Parathyroid adenoma (tissue), 2 donors: ENCODE measurements at regions not wholly inside any gene's neighbourhood (a gene's known extent, or its start where the extent isn't known, plus 50 kb on each side); places are given as distances from the start of the nearest gene placed in this dataset.

Experiments used
- H2AFZ ChIP-seq: fragments of 300-600 bp; sonication (generic); one replicate; pipeline ENCODE4 v1.7.0; 2017; ENCODE audit warnings: antibody characterized with exemption, mild to moderate bottlenecking
- H3K27ac ChIP-seq: fragments of 300-600 bp; sonication (generic); one replicate; pipeline ENCODE4 v1.7.0; 2017
- H3K27me3 ChIP-seq: fragments of 300-600 bp; sonication (generic); one replicate; pipeline ENCODE4 v1.7.0; 2017; ENCODE audit warnings: low read length; ENCODE audit not compliant: control insufficient read depth, insufficient read depth
- H3K36me3 ChIP-seq: fragments of 300-600 bp; sonication (generic); one replicate; pipeline ENCODE4 v1.7.0; 2017; ENCODE audit warnings: low read length; ENCODE audit not compliant: control insufficient read depth, insufficient read depth
- H3K4me1 ChIP-seq: fragments of 300-600 bp; sonication (generic); one replicate; pipeline ENCODE4 v1.7.0; 2017; ENCODE audit warnings: control low read depth
- H3K4me2 ChIP-seq: fragments of 300-600 bp; sonication (generic); one replicate; pipeline ENCODE4 v1.7.0; 2017; ENCODE audit warnings: low read length
- H3K4me3 ChIP-seq: fragments of 300-600 bp; sonication (generic); one replicate; pipeline ENCODE4 v1.7.0; 2017; ENCODE audit warnings: low read depth, low read length
- H3K79me2 ChIP-seq: fragments of 300-600 bp; sonication (generic); one replicate; pipeline ENCODE4 v1.7.0; 2017; ENCODE audit warnings: control low read depth
- H3K9ac ChIP-seq: fragments of 300-600 bp; sonication (generic); one replicate; pipeline ENCODE4 v1.7.0; 2017; ENCODE audit warnings: mild to moderate bottlenecking
- H3K9me3 ChIP-seq: fragments of 300-600 bp; sonication (generic); one replicate; pipeline ENCODE4 v1.7.0; 2017; ENCODE audit warnings: low read length; ENCODE audit not compliant: control insufficient read depth
- CTCF ChIP-seq: fragments of 300-600 bp; sonication (generic); IDR thresholded peaks from one replicate; pipeline ENCODE4 v1.7.0; 2017; ENCODE audit warnings: antibody characterized with exemption, mild to moderate bottlenecking
- donor health status: primary hyperparathyroidism.

GRCh38 chr5:27336817-27337216, 298.4 kb upstream of the CDH9 start:
- H3K36me3 ChIP-seq, result no peaks in the 10 kb centered on the region
- H3K27me3 ChIP-seq, result no peaks in the 10 kb centered on the region
- no peak overlapping the region for H3K27ac ChIP-seq
- H3K4me3 ChIP-seq, result no peak overlapping the region
- H3K79me2 ChIP-seq, result no peaks in the 10 kb centered on the region
- no peak for TF ChIP-seq CTCF
- no peak overlapping the region for H3K4me2 ChIP-seq
- no peak overlapping the region for H3K9ac ChIP-seq
- no peaks in the 10 kb centered on the region for H3K4me1 ChIP-seq
- no peaks in the 10 kb centered on the region for H3K9me3 ChIP-seq
- no peak overlapping the region for H2AFZ ChIP-seq

GRCh38 chr5:27328480-27328879, 290.1 kb upstream of the CDH9 start:
- TF ChIP-seq CTCF, result no peak
- no peaks in the 10 kb centered on the region for H3K9me3 ChIP-seq
- H3K9ac ChIP-seq, result no peak overlapping the region
- H2AFZ ChIP-seq, result no peak overlapping the region
- H3K79me2 ChIP-seq, result no peaks in the 10 kb centered on the region
- no peaks in the 10 kb centered on the region for H3K4me1 ChIP-seq
- H3K4me3 ChIP-seq, result no peak overlapping the region
- H3K27ac ChIP-seq, result no peak overlapping the region
- H3K27me3 ChIP-seq, result no peaks in the 10 kb centered on the region
- no peak overlapping the region for H3K4me2 ChIP-seq
- H3K36me3 ChIP-seq, result no peaks in the 10 kb centered on the region

GRCh38 chr5:27325513-27325912, 287.1 kb upstream of the CDH9 start:
- no peaks in the 10 kb centered on the region for H3K36me3 ChIP-seq
- TF ChIP-seq CTCF, result no peak

GRCh38 chr5:27318701-27319100, 280.3 kb upstream of the CDH9 start:
- Histone ChIP-seq H3K4me1 (no peaks in the 10 kb centered on the region), H3K27ac (no peak overlapping the region), H3K9me3 (no peaks in the 10 kb centered on the region), H3K27me3 (no peaks in the 10 kb centered on the region), H3K36me3 (no peaks in the 10 kb centered on the region), H3K4me3 (no peak overlapping the region), H2AFZ (no peak overlapping the region), H3K9ac (no peak overlapping the region), H3K4me2 (no peak overlapping the region), H3K79me2 (no peaks in the 10 kb centered on the region)
- no peak for TF ChIP-seq CTCF

More at GRCh38 chr5:27325513-27325912, 287.1 kb upstream of the CDH9 start:
- Histone ChIP-seq H3K79me2 (no peaks in the 10 kb centered on the region), H2AFZ (no peak overlapping the region), H3K9ac (no peak overlapping the region), H3K27me3 (no peaks in the 10 kb centered on the region), H3K4me1 (no peaks in the 10 kb centered on the region), H3K9me3 (no peaks in the 10 kb centered on the region), H3K27ac (no peak overlapping the region), H3K4me2 (no peak overlapping the region), H3K4me3 (no peak overlapping the region)

- Histone ChIP-seq H3K4me1 (no peaks in the 10 kb centered on the region), H3K27me3 (no peaks in the 10 kb centered on the region), H3K36me3 (no peaks in the 10 kb centered on the region), H3K27ac (no peak overlapping the region), H2AFZ (no peak overlapping the region), H3K79me2 (no peaks in the 10 kb centered on the region), H3K4me2 (no peak overlapping the region), H3K9me3 (no peaks in the 10 kb centered on the region), H3K9ac (no peak overlapping the region), H3K4me3 (no peak overlapping the region)
- TF ChIP-seq CTCF, result no peak
Measured at GRCh38 chr5:27316271-27316650, 277.9 kb upstream of the CDH9 start.
